ENCODE measurements at regions not wholly inside any gene's neighbourhood (a gene's known extent, or its start where the extent isn't known, plus 50 kb on each side); places are given as distances from the start of the nearest gene placed in this dataset.
A peak's percentile ranks its signal among the peaks of the same experiment; 100 is the strongest.

- no peak for DNase-seq
Measured at GRCh38 chr16:79543219-79543618, 57.3 kb downstream of the MAF start.

DNA sequence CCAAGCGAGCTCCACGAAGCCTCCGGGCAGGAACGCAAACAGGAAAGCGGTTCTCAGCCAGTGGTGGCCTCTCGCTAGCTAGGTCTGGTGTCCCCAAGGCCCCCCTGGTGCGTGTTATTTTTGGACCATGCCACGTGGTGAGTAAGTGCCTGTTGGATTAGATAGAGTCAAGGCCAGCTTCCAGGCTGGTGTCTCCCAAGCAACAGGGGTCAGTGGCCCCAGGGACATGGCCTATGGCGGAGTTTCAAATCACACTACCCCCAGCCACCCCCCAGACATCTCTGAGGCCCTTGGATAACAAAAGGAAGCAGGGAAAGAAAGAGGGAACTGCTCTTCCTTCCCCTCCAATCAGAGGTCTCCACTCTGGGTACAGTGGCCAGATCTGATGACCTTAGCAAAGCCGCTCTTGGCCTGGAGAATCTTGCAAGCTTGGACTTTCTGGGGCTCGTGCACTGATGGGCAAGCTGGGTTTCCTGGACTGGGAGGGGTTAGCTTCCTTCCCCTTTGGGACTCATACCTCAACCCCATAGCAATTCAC is 58.2 kb downstream of the MAF start:
- DNase-seq: no peak

DNA sequence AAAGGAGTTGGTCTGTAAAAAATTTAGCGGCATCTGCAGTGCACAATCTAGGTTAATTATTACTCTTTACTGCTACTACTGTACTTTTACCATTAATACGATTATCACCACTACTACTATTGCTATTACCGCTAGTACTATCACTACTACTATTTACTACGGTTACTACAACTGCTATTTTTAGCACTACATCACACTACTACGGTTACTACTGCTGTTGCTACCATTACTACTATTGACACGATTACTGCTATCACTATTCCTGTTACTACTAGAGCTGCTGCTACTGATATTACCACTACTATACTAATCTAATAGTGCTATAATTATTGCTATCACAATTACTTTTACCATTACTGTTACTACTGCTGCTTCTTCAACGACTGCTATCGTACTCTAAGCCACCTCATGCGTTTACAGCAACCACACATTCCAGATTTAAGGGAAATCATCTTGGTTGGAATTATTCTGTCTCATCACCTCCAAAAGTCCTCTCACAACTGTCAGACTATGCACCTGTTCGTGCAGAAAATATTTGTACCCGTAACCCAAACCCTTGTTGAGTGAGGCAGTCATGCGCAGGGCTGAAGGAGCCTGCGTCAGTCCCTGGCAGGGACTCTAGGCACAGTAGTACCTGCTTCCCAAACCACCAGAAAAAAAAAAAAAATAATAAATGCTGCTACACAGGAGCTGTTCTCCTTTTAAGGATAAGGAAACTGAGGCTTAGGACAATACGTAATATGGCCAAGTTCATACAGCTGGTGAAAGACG is 59.5 kb downstream of the MAF start:
- no peak for DNase-seq

DNA sequence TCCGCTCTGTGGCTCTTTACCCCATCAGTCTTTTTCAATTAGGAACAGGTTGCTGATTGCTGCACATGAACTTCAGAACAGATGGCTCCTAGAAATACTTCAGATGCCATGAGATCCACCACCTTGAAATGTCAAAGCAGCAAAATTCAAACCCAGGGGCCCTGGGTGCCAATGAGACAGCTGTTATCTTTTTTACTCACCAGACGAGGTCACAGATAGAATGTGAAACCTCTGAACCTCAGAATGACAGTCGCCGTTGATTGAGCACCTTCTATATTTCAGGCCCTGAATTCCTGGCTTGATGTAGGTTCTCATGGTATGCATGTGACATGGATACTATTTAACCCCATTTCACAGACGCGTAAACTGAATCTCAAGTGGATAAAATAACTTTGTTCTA is 63.0 kb downstream of the MAF start:
- no peak for DNase-seq

GRCh38 chr16:79536958-79537357 is 63.6 kb downstream of the MAF start:
- DNase-seq: no peak

GRCh38 chr16:79535130-79535529 is 65.4 kb downstream of the MAF start:
- DNase-seq: peak in 1 of 2 donors; percentile 12

GRCh38 chr16:79534143-79534542 is 66.4 kb downstream of the MAF start:
- no peak for DNase-seq

DNA sequence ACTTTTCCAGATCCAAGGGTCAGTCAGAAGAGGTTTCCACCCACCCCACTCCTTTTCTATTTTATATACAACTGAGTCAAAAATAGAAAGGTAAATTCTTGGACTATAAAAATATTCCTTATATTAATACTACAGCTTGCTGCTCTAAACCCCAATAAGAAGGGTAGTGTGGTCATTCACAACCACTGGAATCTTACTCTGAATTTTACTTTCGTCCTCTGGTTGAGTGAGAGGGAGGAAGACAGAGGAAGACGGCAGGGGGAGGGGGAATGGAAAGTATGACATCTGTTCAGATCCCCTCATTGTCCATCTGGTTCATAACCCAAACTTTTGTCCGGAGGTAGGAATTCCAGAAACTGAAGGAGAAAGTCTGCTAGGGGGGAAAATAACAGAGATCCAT is 67.2 kb downstream of the MAF start:
- no peak for DNase-seq

GRCh38 chr16:79532785-79533184 is 67.8 kb downstream of the MAF start:
- no peak for DNase-seq

DNA sequence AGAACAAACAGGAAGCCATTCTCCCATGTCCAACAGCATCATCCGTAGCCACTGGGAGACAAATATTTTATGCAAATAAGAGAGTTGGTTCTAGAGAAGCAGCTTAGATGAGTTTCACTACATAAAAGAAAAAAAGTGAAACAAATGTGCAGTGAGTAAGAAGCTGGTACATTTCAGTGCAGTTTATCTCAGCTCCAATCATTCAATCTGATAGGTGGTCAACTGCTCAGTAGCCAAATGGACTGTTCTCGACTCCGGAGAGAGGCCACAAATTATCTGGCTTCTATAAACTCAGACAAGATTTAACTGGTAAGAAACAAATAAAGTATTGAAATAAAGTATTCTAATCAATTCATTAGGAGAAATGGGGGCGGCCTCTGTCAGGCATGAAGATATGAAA is 68.3 kb downstream of the MAF start:
- DNase-seq: no peak

DNA sequence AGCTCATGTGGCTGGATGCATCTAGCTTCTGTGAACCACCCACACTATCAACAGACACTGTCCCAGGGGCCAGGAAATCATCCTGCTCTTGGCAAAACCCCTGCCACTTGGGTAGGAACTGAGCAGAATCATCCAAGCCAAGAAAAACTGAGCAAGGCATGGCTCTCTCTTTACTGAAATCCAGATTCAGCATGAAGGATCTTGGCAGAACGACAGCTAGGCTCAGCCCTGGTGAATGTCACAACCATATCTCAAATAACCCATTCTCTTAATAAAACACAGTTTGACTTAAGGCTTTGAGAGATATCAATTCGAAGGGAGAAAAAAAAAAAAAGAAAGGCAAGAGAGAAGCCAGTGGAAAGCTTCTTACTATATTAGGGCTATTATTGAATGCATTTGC is 72.2 kb downstream of the MAF start:
- DNase-seq: no peak

DNA sequence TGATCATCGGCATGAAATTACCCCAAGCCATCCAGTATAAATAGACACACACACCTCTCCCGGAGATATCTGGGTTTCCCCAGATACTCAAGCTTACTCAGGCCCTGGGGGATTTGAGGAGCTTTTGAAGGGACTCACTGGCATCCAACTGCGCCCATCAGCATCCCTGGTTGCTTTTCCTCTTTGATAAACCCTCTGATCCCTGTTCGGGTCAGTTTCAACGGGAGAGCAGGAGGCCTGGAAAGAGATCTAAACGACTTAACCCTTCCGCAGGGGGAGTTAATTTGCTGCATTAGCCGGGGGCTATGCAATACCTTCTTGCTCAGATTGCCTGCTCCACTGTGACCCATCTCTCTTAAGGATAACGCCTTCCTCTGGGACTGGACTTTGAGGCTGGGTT is 76.6 kb downstream of the MAF start:
- DNase-seq: no peak

- DNase-seq: peak; percentile 2 to 49
Measured at GRCh38 chr16:79519448-79519847, 81.1 kb downstream of the MAF start.

GRCh38 chr16:79517156-79517555 is 83.4 kb downstream of the MAF start:
- DNase-seq: no peak

DNA sequence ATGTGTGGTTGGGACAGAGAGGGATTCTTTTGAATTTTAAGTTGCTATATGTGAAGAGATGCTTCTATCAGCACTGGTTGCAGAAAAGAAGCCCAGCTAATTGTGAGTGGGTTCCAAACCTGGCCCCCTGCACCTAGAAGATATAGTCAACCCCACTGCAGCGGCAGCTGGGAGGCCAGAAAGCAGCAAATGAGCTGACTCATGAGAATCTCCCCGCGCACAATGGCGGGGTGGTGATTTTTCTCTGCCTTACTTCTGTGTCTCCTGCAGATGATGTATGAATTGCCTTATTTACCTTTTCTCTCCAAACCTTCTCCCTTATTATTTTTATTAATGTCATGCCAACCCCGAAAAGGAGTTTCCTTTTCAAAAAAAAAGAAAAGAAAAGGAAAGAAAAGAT is 89.7 kb downstream of the MAF start:
- no peak for DNase-seq

DNA sequence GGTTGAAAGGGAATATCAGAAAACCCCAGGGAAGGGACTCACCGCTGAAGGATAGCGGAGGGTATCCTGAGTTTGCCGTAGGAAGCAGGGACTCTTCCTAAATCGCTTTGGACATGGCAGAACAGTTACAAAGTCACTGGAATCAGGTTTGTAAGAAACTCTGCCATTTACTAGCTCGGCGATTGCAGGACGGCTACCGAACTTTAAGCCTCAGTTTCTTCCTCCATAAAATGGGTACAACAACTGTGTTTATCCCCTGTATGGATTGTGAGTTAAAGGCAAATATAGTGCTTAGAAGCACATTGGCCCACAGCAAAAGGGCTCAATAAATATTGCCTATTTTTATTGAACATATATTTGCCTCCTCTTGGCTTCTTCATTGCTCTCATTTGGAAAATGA is 90.6 kb downstream of the MAF start:
- DNase-seq: no peak

DNA sequence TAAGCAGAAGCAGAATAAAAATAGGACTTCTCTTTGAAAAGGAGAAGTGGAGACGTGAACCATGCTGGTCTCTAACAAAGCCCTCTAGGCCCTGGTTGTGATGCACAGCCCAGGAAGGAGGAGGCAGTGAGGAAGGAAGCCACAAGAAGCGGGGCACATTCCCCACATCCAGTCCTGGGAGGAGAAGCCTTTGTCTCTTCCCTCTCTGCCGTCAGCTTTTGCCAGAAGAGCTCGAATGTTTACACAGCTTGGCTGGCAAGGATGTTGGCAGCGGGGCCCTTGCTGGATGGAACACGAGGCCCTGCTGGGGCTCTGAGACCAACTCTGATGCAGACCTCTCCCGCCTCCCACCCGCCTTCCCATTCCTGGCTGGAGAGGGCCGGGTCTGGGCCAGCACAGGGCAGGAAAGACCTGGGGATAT is 91.3 kb downstream of the MAF start:
- peak; percentile 2 to 13 for DNase-seq

DNA sequence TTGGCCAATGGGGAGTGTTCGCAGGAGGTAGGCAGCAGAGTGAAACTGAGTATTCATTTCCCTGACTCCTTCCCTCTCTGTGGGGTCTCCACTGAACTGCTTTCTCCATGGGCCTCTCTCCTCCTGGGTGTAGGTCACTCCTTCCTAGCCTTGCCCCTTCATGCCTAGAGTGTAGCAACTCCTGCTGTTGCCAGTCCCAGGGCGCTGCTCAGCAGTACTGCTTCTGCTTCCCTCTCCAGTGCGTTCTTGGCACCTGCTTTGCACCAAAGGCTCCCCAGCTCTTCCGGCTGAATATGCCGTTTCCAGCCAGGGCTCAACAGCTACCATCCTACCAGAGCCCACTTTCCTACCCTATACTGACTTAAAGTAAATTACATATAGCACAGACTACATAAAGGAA is 92.2 kb downstream of the MAF start:
- no peak for DNase-seq

- no peak for DNase-seq
Measured at GRCh38 chr16:79505344-79505743, 95.2 kb downstream of the MAF start.

DNA sequence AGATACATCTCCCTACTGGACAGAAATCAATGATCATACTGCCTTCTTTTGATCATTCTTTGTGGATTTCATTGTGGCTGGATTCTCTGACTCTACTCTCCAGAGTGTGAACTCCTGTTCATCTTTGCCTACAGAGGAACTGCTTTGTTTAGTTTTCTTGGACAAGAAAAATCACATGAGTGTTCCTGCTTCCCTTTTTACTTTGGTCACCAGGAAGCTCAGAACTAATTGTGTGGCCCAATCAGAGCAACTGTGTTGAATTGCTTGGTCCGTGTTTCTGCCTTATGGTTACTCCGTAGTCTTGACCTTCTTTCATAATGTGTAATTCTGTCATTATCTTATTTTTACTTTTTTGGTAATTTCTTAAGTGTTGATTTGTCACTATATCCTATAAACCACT is 97.0 kb downstream of the MAF start:
- DNase-seq: no peak

GRCh38 chr16:79501446-79501845 is 99.1 kb downstream of the MAF start:
- no peak for DNase-seq

DNA sequence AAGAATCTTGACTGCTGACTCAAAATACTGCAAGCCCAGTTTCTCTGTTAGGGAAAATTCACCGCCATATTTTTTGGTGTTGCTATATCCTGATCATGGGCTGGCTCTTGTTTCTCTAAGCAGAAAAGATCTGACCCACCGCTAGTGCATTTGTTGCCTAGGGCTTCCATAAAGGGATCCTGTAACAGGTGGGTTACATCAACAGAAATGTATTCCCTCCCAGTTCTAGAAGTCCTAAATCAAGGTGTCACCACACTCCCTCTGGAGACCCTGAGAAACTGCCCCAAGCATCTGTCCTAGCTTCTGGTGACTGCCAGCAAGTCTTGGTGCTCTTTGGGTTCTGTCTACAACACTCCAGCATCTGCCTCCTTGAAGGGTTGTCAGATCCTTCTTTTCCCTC is 99.7 kb downstream of the MAF start:
- DNase-seq: no peak

DNA sequence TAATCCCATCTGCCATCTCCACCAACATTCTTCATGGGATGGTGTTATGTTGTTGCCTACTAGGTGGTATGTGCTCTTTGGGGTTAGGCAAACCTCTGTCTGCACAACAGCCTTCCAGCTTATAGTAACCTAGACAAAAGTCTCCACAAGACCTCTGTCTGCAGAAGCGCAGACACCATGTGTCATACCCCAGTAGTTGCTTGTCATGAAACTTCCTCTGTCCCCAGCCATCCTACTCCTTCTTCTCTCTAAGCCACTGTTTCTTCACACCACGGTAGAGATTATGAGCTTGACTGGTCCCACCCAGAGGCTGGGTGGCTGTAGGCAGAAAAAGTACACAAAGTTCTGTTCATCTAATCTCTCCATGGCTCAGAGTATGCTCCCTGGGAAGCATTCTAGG is 100.3 kb downstream of the MAF start:
- DNase-seq: no peak

GRCh38 chr16:79498928-79499327 is 101.6 kb downstream of the MAF start:
- no peak for DNase-seq

Measured in CD4-positive, alpha-beta T cell treated with Interleukin-4 for 1 hour (primary cell).